GM21390 (cell line): ENCODE measurements at regions not wholly inside any gene's neighbourhood (a gene's known extent, or its start where the extent isn't known, plus 50 kb on each side); places are given as distances from the start of the nearest gene placed in this dataset.
A peak's percentile ranks its signal among the peaks of the same experiment; 100 is the strongest.
"Not testable (repeated sequence)": the region's sequence is repeated elsewhere in the genome, so short reads cannot be mapped to it uniquely, and the experiment has no call there.

Source experiments
- ATAC-seq: cut with Tn5 transposase; IDR thresholded peaks from one replicate; pipeline ENCODE4 v1.9.1; 2021; ENCODE audit not compliant: unreplicated experiment

- no peak for ATAC-seq
Measured at GRCh38 chr2:184372484-184372883, 225.8 kb upstream of the ZNF804A start.

- ATAC-seq = no peak
Measured at GRCh38 chr2:184394642-184395041, 203.7 kb upstream of the ZNF804A start.

DNA sequence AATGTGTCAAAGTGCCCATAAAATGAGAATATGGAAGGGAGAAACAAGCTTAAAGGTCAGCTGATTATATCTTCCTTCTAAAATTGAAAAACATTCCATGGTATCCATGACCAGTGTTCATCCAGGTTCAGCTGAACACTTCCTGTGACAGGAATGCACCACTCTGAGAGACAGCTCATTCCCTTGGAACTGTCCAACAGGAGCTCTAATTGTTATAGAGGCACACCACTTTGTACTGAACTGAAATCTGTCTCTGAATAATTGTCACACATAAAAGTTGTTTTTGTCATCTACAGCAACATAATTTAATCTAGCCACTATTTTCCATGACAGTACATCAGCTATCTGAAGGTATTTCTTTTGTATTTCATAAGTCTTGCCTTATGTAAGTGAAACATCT, 195.9 kb upstream of the ZNF804A start:
- no peak for ATAC-seq

- ATAC-seq = not testable (repeated sequence)
Measured at GRCh38 chr2:184407041-184407630, 191.2 kb upstream of the ZNF804A start.

- ATAC-seq = no peak
Measured at GRCh38 chr2:184410160-184410559, 188.2 kb upstream of the ZNF804A start.

DNA sequence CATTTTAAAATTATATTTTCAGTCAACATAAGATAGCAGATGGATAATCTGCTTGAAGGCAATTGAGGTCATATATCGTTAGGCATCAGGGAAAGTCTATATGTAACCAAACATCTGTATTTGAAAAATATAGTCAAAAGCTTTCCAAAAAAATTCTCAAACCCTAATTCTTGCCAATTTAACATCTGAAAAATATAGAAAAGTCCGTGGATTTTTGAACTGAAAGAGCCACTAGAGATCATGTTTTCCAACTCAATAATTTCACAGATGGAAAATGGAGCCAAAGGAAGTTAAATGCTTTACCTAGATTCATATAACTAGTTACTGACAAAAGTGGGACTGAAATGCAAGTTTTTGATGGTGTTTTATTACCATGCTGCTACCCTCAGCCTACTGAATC, 185.1 kb upstream of the ZNF804A start:
- ATAC-seq = no peak

GRCh38 chr2:184413671-184414229, 184.6 kb upstream of the ZNF804A start:
- ATAC-seq = no peak

DNA sequence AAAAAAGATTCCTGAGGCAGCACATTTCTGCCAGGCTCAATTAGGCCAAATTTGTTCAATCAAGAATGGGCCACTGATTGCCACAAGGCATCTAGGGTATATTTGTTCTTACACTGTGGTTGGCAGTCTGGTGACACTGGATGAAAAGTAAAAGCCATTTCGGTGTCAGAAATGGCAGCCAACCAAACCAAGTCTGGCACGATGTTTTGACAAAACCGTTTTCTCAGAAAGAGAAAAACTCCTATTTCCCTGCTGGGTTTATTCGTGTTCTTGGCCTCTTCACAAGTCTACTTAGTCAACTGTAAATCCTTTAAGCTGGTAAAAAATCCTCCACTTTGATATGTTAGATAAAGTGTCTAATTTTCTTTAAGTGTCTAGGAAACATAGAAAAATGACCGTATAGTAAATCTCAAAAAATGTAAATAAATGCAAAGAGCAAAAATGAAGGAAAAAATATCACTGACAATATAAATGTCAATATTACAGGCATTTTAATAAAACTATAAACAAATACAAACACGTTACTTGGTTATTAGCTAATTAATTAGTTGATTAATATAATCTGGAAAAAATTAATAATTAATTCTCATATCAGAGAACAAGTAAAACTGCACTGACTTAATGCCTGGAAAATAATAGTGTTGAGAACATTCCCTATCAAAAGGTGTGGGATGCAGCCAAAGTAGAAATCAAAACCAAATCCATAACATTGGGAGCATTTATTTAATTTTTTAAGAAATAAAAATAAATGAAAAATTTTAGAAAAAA, 182.0 kb upstream of the ZNF804A start:
- no peak for ATAC-seq

- ATAC-seq = no peak
Measured at GRCh38 chr2:184419744-184420143, 178.6 kb upstream of the ZNF804A start.

- not testable (repeated sequence) for ATAC-seq
Measured at GRCh38 chr2:184421456-184421855, 176.9 kb upstream of the ZNF804A start.

GRCh38 chr2:184425083-184425482, 173.2 kb upstream of the ZNF804A start:
- no peak for ATAC-seq

GRCh38 chr2:184444217-184444616, 154.1 kb upstream of the ZNF804A start:
- peak; percentile 95 for ATAC-seq

DNA sequence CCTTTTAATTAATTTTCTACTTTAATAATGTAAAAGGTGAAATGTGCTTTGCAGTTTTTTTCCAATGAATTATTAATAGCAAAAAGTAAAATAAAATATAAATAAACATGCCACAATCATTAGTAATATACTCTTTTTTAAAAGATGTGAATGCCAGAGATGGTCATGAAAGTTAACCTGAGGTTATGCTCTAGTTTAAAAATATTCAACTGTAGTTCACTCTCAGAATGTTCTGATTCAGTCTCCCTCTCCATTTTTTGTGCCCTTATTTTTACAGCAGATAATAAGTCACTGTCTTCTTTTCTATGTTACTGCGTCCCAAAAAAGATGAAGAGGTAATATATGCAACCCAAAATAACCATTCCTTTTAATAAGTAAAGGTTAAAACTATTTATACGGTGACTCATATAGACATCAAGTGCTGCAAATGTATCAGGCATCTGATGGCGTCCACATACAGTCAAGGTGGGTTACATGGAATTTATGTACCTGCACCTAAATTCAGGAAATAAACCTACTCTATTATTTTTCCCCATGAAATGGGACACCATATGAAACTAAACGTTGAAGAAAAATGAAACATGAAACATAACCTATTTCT, 153.6 kb upstream of the ZNF804A start:
- peak; percentile 41 for ATAC-seq

GRCh38 chr2:184449760-184450159, 148.6 kb upstream of the ZNF804A start:
- ATAC-seq = no peak

DNA sequence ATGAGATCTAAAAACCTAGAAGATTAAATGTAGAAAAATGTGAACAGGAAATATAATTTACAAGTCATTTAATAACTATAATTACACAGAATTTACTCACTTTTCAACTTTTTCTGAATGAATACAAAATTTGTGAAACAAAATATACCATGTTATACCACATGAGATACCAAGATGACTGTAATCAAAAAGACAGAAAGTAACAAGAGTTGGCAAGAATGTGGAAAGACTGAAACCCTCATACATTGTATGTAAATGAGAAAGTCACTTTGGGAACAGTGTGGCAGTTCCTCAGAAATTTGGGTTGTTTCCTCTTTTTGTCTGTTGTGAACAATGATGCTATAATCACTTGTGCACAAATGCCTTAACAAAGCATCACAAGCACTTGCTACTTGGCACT, 145.4 kb upstream of the ZNF804A start:
- ATAC-seq = peak; percentile 44

GRCh38 chr2:184455624-184456023, 142.7 kb upstream of the ZNF804A start:
- no peak for ATAC-seq

- not testable (repeated sequence) for ATAC-seq
Measured at GRCh38 chr2:184456693-184457092, 141.6 kb upstream of the ZNF804A start.

GRCh38 chr2:184463102-184463865, 135.0 kb upstream of the ZNF804A start:
- no peak for ATAC-seq

DNA sequence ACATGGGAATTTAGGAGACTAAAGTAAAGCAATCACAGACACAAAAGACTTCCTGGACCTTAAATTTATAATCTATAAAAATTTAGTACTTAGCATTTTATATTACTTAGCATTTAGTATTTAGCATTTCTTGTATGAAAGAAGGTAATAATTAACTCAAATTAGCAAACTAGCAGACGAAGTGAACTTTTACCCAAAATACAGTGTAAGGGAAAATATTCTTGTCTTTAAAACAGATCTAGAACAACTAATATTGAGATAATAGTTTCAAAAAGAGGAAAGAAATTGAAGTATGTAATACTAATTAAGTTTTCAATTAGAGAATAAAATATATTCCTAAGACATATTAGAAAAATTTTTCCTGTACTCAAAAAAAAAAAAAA, 134.5 kb upstream of the ZNF804A start:
- no peak for ATAC-seq

- no peak for ATAC-seq
Measured at GRCh38 chr2:184468826-184469225, 129.5 kb upstream of the ZNF804A start.

DNA sequence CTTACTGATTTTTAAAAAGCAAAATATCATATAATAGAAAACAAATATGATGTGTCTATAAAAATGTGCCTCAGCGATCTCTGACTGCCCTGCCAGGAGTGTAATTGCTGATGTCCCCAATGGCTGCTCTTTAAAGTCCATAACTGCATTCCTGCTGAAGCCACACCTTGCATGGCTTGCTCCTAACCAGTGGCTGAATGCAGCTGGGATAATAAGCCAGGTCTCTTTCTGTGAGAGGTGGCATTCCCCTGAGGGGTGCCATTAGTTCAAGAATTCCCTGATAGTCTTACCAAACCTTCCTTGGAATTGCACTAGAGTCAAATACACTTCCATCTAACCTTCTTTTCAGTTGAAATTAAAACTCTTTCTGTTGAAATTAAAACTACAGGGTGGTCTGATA, 125.8 kb upstream of the ZNF804A start:
- ATAC-seq = no peak
